ENCODE measurements at regions not wholly inside any gene's neighbourhood (a gene's known extent, or its start where the extent isn't known, plus 50 kb on each side); places are given as distances from the start of the nearest gene placed in this dataset.
"Not testable (repeated sequence)": the region's sequence is repeated elsewhere in the genome, so short reads cannot be mapped to it uniquely, and the experiment has no call there.

- H3K36me3 ChIP-seq (ENCODE audit: insufficient read depth, low read length); H3K4me1 Mint-ChIP-seq; H3K4me1 ChIP-seq (ENCODE audit: insufficient read depth, low read length); POLR2A ChIA-PET; H3K27ac Mint-ChIP-seq; H3K27me3 Mint-ChIP-seq; H3K27me3 ChIP-seq (ENCODE audit: insufficient read depth, low read length, poor library complexity, severe bottlenecking); H3K9me3 Mint-ChIP-seq; H3K9me3 ChIP-seq (ENCODE audit: low read length); H3K36me3 Mint-ChIP-seq; H3K27ac ChIP-seq (ENCODE audit: low read depth, low read length); H3K4me3 ChIP-seq (ENCODE audit: low read length); CTCF ChIA-PET: not testable (repeated sequence)
- peak in 3 of 5 donors; percentile 44 to 69 (median 62) for DNase-seq
- peak overlapping the region in 2 of 7 donors; percentile 49 to 80 for H3K4me3 Mint-ChIP-seq
Observed at GRCh38 chr7:75237255-75238187, 145.1 kb downstream of the GTF2IRD2B start.

- H3K27ac ChIP-seq (ENCODE audit: low read depth, low read length); H3K27ac Mint-ChIP-seq; H3K4me1 ChIP-seq (ENCODE audit: insufficient read depth, low read length); H3K36me3 ChIP-seq (ENCODE audit: insufficient read depth, low read length); H3K4me3 Mint-ChIP-seq; H3K9me3 ChIP-seq (ENCODE audit: low read length); H3K4me1 Mint-ChIP-seq; DNase-seq; H3K27me3 ChIP-seq (ENCODE audit: insufficient read depth, low read length, poor library complexity, severe bottlenecking); CTCF ChIA-PET; H3K27me3 Mint-ChIP-seq; POLR2A ChIA-PET; H3K4me3 ChIP-seq (ENCODE audit: low read length); H3K9me3 Mint-ChIP-seq; H3K36me3 Mint-ChIP-seq: not testable (repeated sequence)
Observed at GRCh38 chr7:75238309-75238708, 145.9 kb downstream of the GTF2IRD2B start.

DNA sequence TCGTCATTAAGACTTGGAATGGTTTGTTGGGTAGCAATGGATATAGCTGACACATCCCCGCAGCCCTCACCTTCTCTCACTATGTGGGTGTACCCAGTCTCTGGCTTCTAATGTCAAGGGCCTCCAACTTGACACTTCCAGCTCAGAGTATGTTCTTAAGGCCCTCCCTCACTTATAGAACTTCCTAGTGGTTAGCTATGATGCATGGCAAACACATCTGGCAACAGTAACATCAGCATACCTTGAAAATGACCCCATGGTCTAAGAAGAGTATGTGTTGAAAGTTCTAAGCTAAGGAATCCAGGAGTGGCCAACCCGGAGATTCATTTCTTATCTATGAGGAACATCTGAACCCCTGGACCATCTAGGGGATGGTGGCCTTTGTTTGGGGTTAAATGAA lies 151.2 kb downstream of the GTF2IRD2B start:
- H3K4me1 ChIP-seq (ENCODE audit: insufficient read depth, low read length); H3K27ac Mint-ChIP-seq; CTCF ChIA-PET; H3K36me3 ChIP-seq (ENCODE audit: insufficient read depth, low read length); H3K9me3 Mint-ChIP-seq; H3K9me3 ChIP-seq (ENCODE audit: low read length); POLR2A ChIA-PET; H3K27me3 ChIP-seq (ENCODE audit: insufficient read depth, low read length, poor library complexity, severe bottlenecking); H3K27ac ChIP-seq (ENCODE audit: low read depth, low read length); H3K4me1 Mint-ChIP-seq; H3K27me3 Mint-ChIP-seq; H3K36me3 Mint-ChIP-seq; H3K4me3 ChIP-seq (ENCODE audit: low read length); H3K4me3 Mint-ChIP-seq; DNase-seq: not testable (repeated sequence)

GRCh38 chr7:75248216-75248615 lies 147.2 kb upstream of the TRIM73 start:
- POLR2A ChIA-PET; H3K27ac ChIP-seq (ENCODE audit: low read depth, low read length): not testable (repeated sequence)

DNA sequence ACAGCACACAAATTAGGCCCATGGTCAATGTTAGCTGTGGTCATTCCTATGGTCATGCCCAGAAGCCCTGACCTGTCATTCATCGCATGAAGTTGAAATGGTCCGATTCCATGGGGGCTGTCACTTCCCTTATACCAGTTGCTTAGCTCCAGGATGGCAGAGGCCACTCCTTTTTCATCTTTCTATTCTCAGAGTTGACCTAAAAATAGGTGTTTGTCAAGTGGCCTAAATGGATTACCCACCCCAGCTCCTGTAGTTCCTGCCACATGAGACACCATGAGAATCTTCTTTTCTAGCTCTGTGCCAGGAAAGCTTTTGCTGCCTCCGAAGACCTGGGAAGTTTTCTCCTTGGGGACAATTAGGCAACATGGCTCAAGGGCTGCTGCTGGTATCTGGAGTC lies 141.2 kb upstream of the TRIM73 start:
- H3K27me3 Mint-ChIP-seq; H3K4me3 Mint-ChIP-seq; DNase-seq; H3K27ac ChIP-seq (ENCODE audit: low read depth, low read length); H3K36me3 ChIP-seq (ENCODE audit: insufficient read depth, low read length); H3K4me1 ChIP-seq (ENCODE audit: insufficient read depth, low read length); H3K27ac Mint-ChIP-seq; H3K9me3 Mint-ChIP-seq; H3K9me3 ChIP-seq (ENCODE audit: low read length); POLR2A ChIA-PET; H3K4me1 Mint-ChIP-seq; H3K4me3 ChIP-seq (ENCODE audit: low read length); CTCF ChIA-PET; H3K36me3 Mint-ChIP-seq; H3K27me3 ChIP-seq (ENCODE audit: insufficient read depth, low read length, poor library complexity, severe bottlenecking): not testable (repeated sequence)

More at GRCh38 chr7:75248216-75248615, 147.2 kb upstream of the TRIM73 start:
- H3K4me3 ChIP-seq (ENCODE audit: low read length); H3K9me3 ChIP-seq (ENCODE audit: low read length); H3K4me3 Mint-ChIP-seq; H3K36me3 Mint-ChIP-seq; H3K9me3 Mint-ChIP-seq; CTCF ChIA-PET; DNase-seq; H3K36me3 ChIP-seq (ENCODE audit: insufficient read depth, low read length); H3K4me1 Mint-ChIP-seq; H3K27me3 Mint-ChIP-seq; H3K4me1 ChIP-seq (ENCODE audit: insufficient read depth, low read length); H3K27ac Mint-ChIP-seq; H3K27me3 ChIP-seq (ENCODE audit: insufficient read depth, low read length, poor library complexity, severe bottlenecking): not testable (repeated sequence)

DNA sequence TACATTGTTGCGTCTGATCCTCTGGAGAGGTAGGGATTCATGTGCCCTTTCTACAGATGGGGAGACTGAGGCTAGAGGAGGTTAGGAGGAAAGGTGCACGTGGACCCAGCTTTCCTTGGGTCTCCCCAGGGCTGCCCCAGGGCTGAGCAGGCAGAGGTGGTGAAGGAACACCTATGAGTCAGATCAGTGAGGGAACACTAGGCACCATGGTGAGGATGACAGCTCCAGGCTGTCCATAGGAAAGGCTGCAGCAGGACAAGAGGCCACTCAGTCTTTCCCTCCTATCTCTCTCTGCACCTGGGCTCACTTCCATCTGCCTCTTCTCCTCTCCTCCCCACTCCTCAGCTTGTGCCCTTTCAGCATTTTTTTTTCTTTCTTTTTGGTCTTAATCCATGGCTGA lies 138.0 kb upstream of the TRIM73 start:
- H3K27ac ChIP-seq (ENCODE audit: low read depth, low read length); H3K4me1 Mint-ChIP-seq; H3K27me3 Mint-ChIP-seq; DNase-seq; H3K36me3 ChIP-seq (ENCODE audit: insufficient read depth, low read length); H3K4me3 ChIP-seq (ENCODE audit: low read length); H3K9me3 Mint-ChIP-seq; H3K4me1 ChIP-seq (ENCODE audit: insufficient read depth, low read length); H3K36me3 Mint-ChIP-seq; H3K9me3 ChIP-seq (ENCODE audit: low read length); CTCF ChIA-PET; H3K27ac Mint-ChIP-seq; H3K27me3 ChIP-seq (ENCODE audit: insufficient read depth, low read length, poor library complexity, severe bottlenecking); H3K4me3 Mint-ChIP-seq; POLR2A ChIA-PET: not testable (repeated sequence)

- H3K4me1 Mint-ChIP-seq; H3K27me3 ChIP-seq (ENCODE audit: insufficient read depth, low read length, poor library complexity, severe bottlenecking); H3K9me3 Mint-ChIP-seq; H3K4me3 Mint-ChIP-seq; H3K27me3 Mint-ChIP-seq; H3K27ac ChIP-seq (ENCODE audit: low read depth, low read length); POLR2A ChIA-PET; H3K36me3 ChIP-seq (ENCODE audit: insufficient read depth, low read length); H3K9me3 ChIP-seq (ENCODE audit: low read length); H3K36me3 Mint-ChIP-seq; H3K4me1 ChIP-seq (ENCODE audit: insufficient read depth, low read length); H3K4me3 ChIP-seq (ENCODE audit: low read length); CTCF ChIA-PET; DNase-seq; H3K27ac Mint-ChIP-seq: not testable (repeated sequence)
Observed at GRCh38 chr7:75259454-75260003, 135.9 kb upstream of the TRIM73 start.

GRCh38 chr7:75261660-75262059 lies 133.8 kb upstream of the TRIM73 start:
- H3K4me1 Mint-ChIP-seq; DNase-seq; H3K9me3 Mint-ChIP-seq; H3K27ac ChIP-seq (ENCODE audit: low read depth, low read length); H3K4me3 ChIP-seq (ENCODE audit: low read length); H3K36me3 ChIP-seq (ENCODE audit: insufficient read depth, low read length); CTCF ChIA-PET; H3K4me3 Mint-ChIP-seq; H3K27me3 ChIP-seq (ENCODE audit: insufficient read depth, low read length, poor library complexity, severe bottlenecking); H3K27ac Mint-ChIP-seq; H3K36me3 Mint-ChIP-seq; H3K9me3 ChIP-seq (ENCODE audit: low read length); H3K27me3 Mint-ChIP-seq; POLR2A ChIA-PET; H3K4me1 ChIP-seq (ENCODE audit: insufficient read depth, low read length): not testable (repeated sequence)

DNA sequence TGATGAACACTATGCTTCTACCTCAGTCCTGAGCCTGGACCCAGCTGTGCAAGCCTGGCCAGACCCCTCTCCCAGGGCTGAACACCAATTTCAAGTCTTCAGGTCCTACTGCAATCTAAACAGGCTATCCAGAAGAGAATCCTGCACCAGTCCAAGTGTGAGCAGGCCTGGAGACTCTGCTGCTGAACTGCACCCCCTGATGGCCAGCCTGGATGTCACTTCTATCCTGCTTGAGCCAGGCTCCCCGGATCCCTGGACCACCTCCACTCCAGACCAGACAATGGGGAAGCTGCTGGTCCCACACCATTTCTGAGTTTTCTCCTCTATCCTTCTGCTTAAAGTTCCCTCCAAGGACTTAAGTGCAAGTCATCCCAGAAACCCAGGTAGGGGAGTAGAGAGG lies 127.3 kb upstream of the TRIM73 start:
- H3K4me3 Mint-ChIP-seq; H3K9me3 ChIP-seq (ENCODE audit: low read length); H3K27ac ChIP-seq (ENCODE audit: low read depth, low read length); H3K9me3 Mint-ChIP-seq; H3K36me3 ChIP-seq (ENCODE audit: insufficient read depth, low read length); DNase-seq; H3K4me1 Mint-ChIP-seq; H3K4me1 ChIP-seq (ENCODE audit: insufficient read depth, low read length); H3K36me3 Mint-ChIP-seq; H3K27ac Mint-ChIP-seq; H3K27me3 Mint-ChIP-seq; H3K27me3 ChIP-seq (ENCODE audit: insufficient read depth, low read length, poor library complexity, severe bottlenecking); CTCF ChIA-PET; H3K4me3 ChIP-seq (ENCODE audit: low read length); POLR2A ChIA-PET: not testable (repeated sequence)

Data from CD8-positive, alpha-beta memory T cell (primary cell).